NCI-H146 treated with DMSO at 0.1 percent for 48 hours (cell line): ENCODE measurements at regions not wholly inside any gene's neighbourhood (a gene's known extent, or its start where the extent isn't known, plus 50 kb on each side); places are given as distances from the start of the nearest gene placed in this dataset.

Experiments
- DNase-seq: peaks from one replicate; lab custom pipeline; 2025; ENCODE audit not compliant: unreplicated experiment; lab: John Stamatoyannopoulos, UW

GRCh38 chr7:33841031-33841430 is 64.3 kb upstream of the BMPER start:
- DNase-seq: no peak

- no peak for DNase-seq
Measured at GRCh38 chr7:33841705-33842129, 63.6 kb upstream of the BMPER start.

GRCh38 chr7:33842150-33842549 is 63.2 kb upstream of the BMPER start:
- no peak for DNase-seq

- DNase-seq: no peak
Measured at GRCh38 chr7:33845991-33846509, 59.3 kb upstream of the BMPER start.

- DNase-seq: no peak
Measured at GRCh38 chr7:33849004-33849403, 56.3 kb upstream of the BMPER start.

- no peak for DNase-seq
Measured at GRCh38 chr7:33849971-33850559, 55.3 kb upstream of the BMPER start.

- no peak for DNase-seq
Measured at GRCh38 chr7:33850768-33851167, 54.6 kb upstream of the BMPER start.

GRCh38 chr7:33852838-33853237 is 52.5 kb upstream of the BMPER start:
- DNase-seq: no peak

GRCh38 chr7:33853361-33854062 is 51.8 kb upstream of the BMPER start:
- DNase-seq: no peak

GRCh38 chr7:33854178-33854577 is 51.2 kb upstream of the BMPER start:
- no peak for DNase-seq

GRCh38 chr7:33854801-33855350 is 50.5 kb upstream of the BMPER start:
- no peak for DNase-seq
